LNCAP (cell line): ENCODE measurements at regions not wholly inside any gene's neighbourhood (a gene's known extent, or its start where the extent isn't known, plus 50 kb on each side); places are given as distances from the start of the nearest gene placed in this dataset.

Experiments used
- CTCF ChIP-seq: fragments of 450-650 bp; IDR thresholded peaks from 2 replicates; pipeline ENCODE4 v1.5.1; 2017; ENCODE audit warnings: mild to moderate bottlenecking

GRCh38 chr2:107305966-107306365, 420.0 kb upstream of the ST6GAL2 start:
- no peak for TF ChIP-seq CTCF

GRCh38 chr2:107306881-107307280, 420.9 kb upstream of the ST6GAL2 start:
- TF ChIP-seq CTCF = no peak

- TF ChIP-seq CTCF = no peak
Measured at GRCh38 chr2:107308835-107309234, 422.9 kb upstream of the ST6GAL2 start.

GRCh38 chr2:107312240-107312639, 426.3 kb upstream of the ST6GAL2 start:
- TF ChIP-seq CTCF = no peak

- no peak for TF ChIP-seq CTCF
Measured at GRCh38 chr2:107313316-107313715, 427.3 kb upstream of the ST6GAL2 start.

GRCh38 chr2:107320881-107321280, 434.9 kb upstream of the ST6GAL2 start:
- TF ChIP-seq CTCF = no peak

GRCh38 chr2:107322416-107322815, 436.4 kb upstream of the ST6GAL2 start:
- no peak for TF ChIP-seq CTCF

GRCh38 chr2:107323946-107324565, 438.1 kb upstream of the ST6GAL2 start:
- no peak for TF ChIP-seq CTCF
